Gastrocnemius medialis (tissue), 4 donors: ENCODE measurements at regions not wholly inside any gene's neighbourhood (a gene's known extent, or its start where the extent isn't known, plus 50 kb on each side); places are given as distances from the start of the nearest gene placed in this dataset.

Experiments
- POLR2A ChIP-seq, 2 donors: fragments of 450-650 bp; IDR thresholded peaks; one replicate each; pipeline ENCODE4 v1.6.1; 2017; ENCODE audit warnings: antibody characterized with exemption in 2 of 2, mild to moderate bottlenecking in 2 of 2, moderate library complexity in 2 of 2
- TF ChIP-seq, protein P1 (sequence below), 5 experiments: fragments of 450-650 bp in 3 of 5; fragments of 200-600 bp in 2 of 5; sonication (generic) in 2 of 5; IDR thresholded peaks in 4 of 5; conservative IDR thresholded peaks in 1 of 5; 1 replicate in 4 of 5; 2 replicates in 1 of 5; pipeline ENCODE4 v1.5.1; 2016 to 2019; ENCODE audit warnings: antibody characterized with exemption in 5 of 5, mild to moderate bottlenecking in 3 of 5, moderate library complexity in 3 of 5

DNA sequence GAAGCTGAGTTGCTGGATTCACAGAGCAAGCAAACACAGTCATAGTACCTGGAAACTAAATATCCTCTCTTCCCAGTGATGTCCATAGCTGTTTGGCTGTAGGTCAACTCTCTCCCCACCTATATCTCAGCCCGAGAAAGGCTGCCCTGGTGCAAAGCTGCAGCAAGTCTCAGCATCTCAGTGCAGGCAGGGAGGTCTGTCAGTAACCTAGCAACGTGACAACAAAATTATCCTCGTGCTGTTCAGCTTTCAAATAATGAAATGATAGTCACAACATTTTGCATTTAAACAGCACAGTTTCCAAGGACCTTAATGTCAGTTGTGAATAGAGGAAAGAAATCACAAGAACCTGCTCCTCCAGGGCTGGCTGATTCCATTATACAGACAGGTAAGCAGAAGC lies 83.6 kb downstream of the CHST2 start:
- TF ChIP-seq, protein P1, sequence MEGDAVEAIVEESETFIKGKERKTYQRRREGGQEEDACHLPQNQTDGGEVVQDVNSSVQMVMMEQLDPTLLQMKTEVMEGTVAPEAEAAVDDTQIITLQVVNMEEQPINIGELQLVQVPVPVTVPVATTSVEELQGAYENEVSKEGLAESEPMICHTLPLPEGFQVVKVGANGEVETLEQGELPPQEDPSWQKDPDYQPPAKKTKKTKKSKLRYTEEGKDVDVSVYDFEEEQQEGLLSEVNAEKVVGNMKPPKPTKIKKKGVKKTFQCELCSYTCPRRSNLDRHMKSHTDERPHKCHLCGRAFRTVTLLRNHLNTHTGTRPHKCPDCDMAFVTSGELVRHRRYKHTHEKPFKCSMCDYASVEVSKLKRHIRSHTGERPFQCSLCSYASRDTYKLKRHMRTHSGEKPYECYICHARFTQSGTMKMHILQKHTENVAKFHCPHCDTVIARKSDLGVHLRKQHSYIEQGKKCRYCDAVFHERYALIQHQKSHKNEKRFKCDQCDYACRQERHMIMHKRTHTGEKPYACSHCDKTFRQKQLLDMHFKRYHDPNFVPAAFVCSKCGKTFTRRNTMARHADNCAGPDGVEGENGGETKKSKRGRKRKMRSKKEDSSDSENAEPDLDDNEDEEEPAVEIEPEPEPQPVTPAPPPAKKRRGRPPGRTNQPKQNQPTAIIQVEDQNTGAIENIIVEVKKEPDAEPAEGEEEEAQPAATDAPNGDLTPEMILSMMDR (IDR thresholded peaks at IDR 0.05 in 4 of 5, conservative IDR thresholded peaks at IDR 0.05 in 1 of 5): no peak
- TF ChIP-seq POLR2A (IDR thresholded peaks at IDR 0.05): no peak
